ENCODE measurements at regions not wholly inside any gene's neighbourhood (a gene's known extent, or its start where the extent isn't known, plus 50 kb on each side); places are given as distances from the start of the nearest gene placed in this dataset.

GRCh38 chr3:188008582-188009213 is 145.3 kb upstream of the LPP start:
- TF ChIP-seq USF2 (IDR thresholded peaks at IDR 0.05; ENCODE audit: borderline replicate concordance, low read depth, low read length), result no peak
- TF ChIP-seq SMC3 (IDR thresholded peaks at IDR 0.05; ENCODE audit: low read depth, low read length), result no peak
- no peak for TF ChIP-seq CTCF (IDR thresholded peaks at IDR 0.05)
- TF ChIP-seq MAX (IDR thresholded peaks at IDR 0.05; ENCODE audit: low read depth), result no peak
- no peak for TF ChIP-seq FOSL2 (IDR thresholded peaks at IDR 0.05; ENCODE audit: borderline replicate concordance, low read depth)
- no peak for TF ChIP-seq SIN3A (IDR thresholded peaks at IDR 0.05; ENCODE audit: borderline replicate concordance, low read depth, low read length)

All from SK-N-SH (cell line).